SK-N-SH (cell line): ENCODE measurements at regions not wholly inside any gene's neighbourhood (a gene's known extent, or its start where the extent isn't known, plus 50 kb on each side); places are given as distances from the start of the nearest gene placed in this dataset.
A peak's percentile ranks its signal among the peaks of the same experiment; 100 is the strongest.

ENCODE experiments used
- CTCF ChIA-PET: fragments of 300-600, 350-600 bp; formaldehyde crosslinking; extraction: SDS; loops from one replicate; lab custom pipeline; 2021; lab: Yijun Ruan, JAX
- POLR2A ChIA-PET: fragments of 350-600 bp; sonication (Branson Sonifier 250); formaldehyde crosslinking; extraction: SDS; loops from one replicate; lab custom pipeline; 2020; ENCODE audit warnings: antibody characterized with exemption, inconsistent platforms; lab: Yijun Ruan, JAX
- DNase-seq: peaks from one replicate; pipeline ENCODE4 v3.0.0; 2012
- H2AFZ ChIP-seq: fragments of 200-600 bp; sonication (generic); 2 replicates; pipeline ENCODE4 v1.8.1; 2016; ENCODE audit warnings: antibody characterized with exemption, mild to moderate bottlenecking, low read depth
- H3F3A ChIP-seq: fragments of 200-600 bp; sonication (generic); replicated peaks from 2 replicates; pipeline ENCODE3; 2016; ENCODE audit warnings: antibody characterized with exemption, mild to moderate bottlenecking; ENCODE audit not compliant: insufficient read depth
- H3K27ac ChIP-seq, 2 experiments: fragments of 200-500 bp in 1 of 2; fragments of 200-600 bp in 1 of 2; sonication (Bioruptor generic) in 1 of 2; sonication (generic), shearing (Covaris generic) in 1 of 2; 2 replicates each; pipeline versions ENCODE4 v1.5.1 to v1.6.1; 2014 to 2016; ENCODE audit warnings: low read depth in 2 of 2, inconsistent platforms in 1 of 2, low read length in 1 of 2, mild to moderate bottlenecking in 1 of 2, mixed read lengths in 1 of 2
- H3K27me3 ChIP-seq: fragments of 200-600 bp; sonication (generic), shearing (Covaris generic); 2 replicates; pipeline ENCODE4 v1.6.1; 2016; ENCODE audit warnings: mixed run types; ENCODE audit not compliant: insufficient read depth
- H3K36me3 ChIP-seq, 2 experiments: fragments of 200-500 bp in 1 of 2; fragments of 200-600 bp in 1 of 2; sonication (Bioruptor generic) in 1 of 2; sonication (generic) in 1 of 2; replicated peaks in 1 of 2; 2 replicates each; pipeline versions ENCODE3 to v1.5.1; 2014 to 2016; ENCODE audit warnings: low read length in 1 of 2, mild to moderate bottlenecking in 1 of 2; ENCODE audit not compliant: insufficient read depth in 2 of 2, control insufficient read depth in 1 of 2
- H3K4me1 ChIP-seq, 2 experiments: fragments of 200-500 bp in 1 of 2; fragments of 200-600 bp in 1 of 2; sonication (Bioruptor generic) in 1 of 2; sonication (generic), shearing (Covaris generic) in 1 of 2; 2 replicates each; pipeline versions ENCODE4 v1.5.1 to v1.6.1; 2014 to 2016; ENCODE audit warnings: low read depth in 1 of 2, low read length in 1 of 2, mixed run types in 1 of 2; ENCODE audit not compliant: insufficient read depth in 2 of 2, control insufficient read depth in 1 of 2
- H3K4me2 ChIP-seq: fragments of 200-600 bp; sonication (generic), shearing (Covaris generic); 2 replicates; pipeline ENCODE4 v1.6.1; 2017; ENCODE audit warnings: mixed run types
- H3K4me3 ChIP-seq, 2 experiments: fragments of 200-500 bp in 1 of 2; fragments of 200-600 bp in 1 of 2; sonication (Bioruptor generic) in 1 of 2; sonication (generic), shearing (Covaris generic) in 1 of 2; 2 replicates each; pipeline versions ENCODE4 v1.5.1 to v1.8.1; 2014 to 2016; ENCODE audit warnings: low read depth in 2 of 2, inconsistent platforms in 1 of 2, low read length in 1 of 2, mild to moderate bottlenecking in 1 of 2, mixed read lengths in 1 of 2, moderate library complexity in 1 of 2
- H3K79me2 ChIP-seq: fragments of 200-600 bp; sonication (generic); 2 replicates; pipeline ENCODE4 v1.8.1; 2017; ENCODE audit warnings: mild to moderate bottlenecking; ENCODE audit not compliant: insufficient read depth
- H3K9ac ChIP-seq: fragments of 200-600 bp; sonication (generic); 2 replicates; pipeline ENCODE4 v1.6.1; 2017; ENCODE audit warnings: mixed run types
- H3K9me2 ChIP-seq: fragments of 200-600 bp; sonication (generic); 2 replicates; pipeline ENCODE4 v1.6.1; 2017; ENCODE audit warnings: mixed run types
- H3K9me3 ChIP-seq: fragments of 200-600 bp; sonication (generic); 2 replicates; pipeline ENCODE4 v1.6.1; 2017; ENCODE audit warnings: mixed run types, mild to moderate bottlenecking, moderate library complexity
- H4K20me1 ChIP-seq: fragments of 200-600 bp; sonication (generic); 2 replicates; pipeline ENCODE4 v1.6.1; 2017; ENCODE audit warnings: mild to moderate bottlenecking, mixed run types; ENCODE audit not compliant: insufficient read depth
- FOXM1 ChIP-seq: IDR thresholded peaks from 2 replicates; pipeline ENCODE4 v1.4.0; 2012; ENCODE audit warnings: low read depth, mild to moderate bottlenecking
- MEF2A ChIP-seq: IDR thresholded peaks from 2 replicates; pipeline ENCODE4 v1.4.0; 2012; ENCODE audit warnings: low read depth, borderline replicate concordance
- RXRA ChIP-seq: IDR thresholded peaks from 2 replicates; pipeline ENCODE4 v1.4.0; 2012; ENCODE audit warnings: low read depth, mild to moderate bottlenecking, borderline replicate concordance
- SIN3A ChIP-seq: IDR thresholded peaks from 2 replicates; pipeline ENCODE4 v1.6.1; 2012; ENCODE audit warnings: low read depth, mild to moderate bottlenecking, low read length, moderate library complexity, borderline replicate concordance
- TAF1 ChIP-seq: IDR thresholded peaks from 2 replicates; pipeline ENCODE4 v1.6.1; 2012; ENCODE audit warnings: low read depth, mild to moderate bottlenecking, low read length, moderate library complexity, borderline replicate concordance
- WGBS: methylation state at CpG from one replicate; pipeline ENCODE4 v1.1.6; 2017; ENCODE audit warnings: low lambda C conversion rate; 5-methylcytosine and 5-hydroxymethylcytosine counted together
- TF ChIP-seq, protein P1 (sequence below): IDR thresholded peaks from 2 replicates; pipeline ENCODE4 v1.6.1; 2012; ENCODE audit warnings: mild to moderate bottlenecking, low read depth, low read length, moderate library complexity
- TF ChIP-seq, protein P2 (sequence below): IDR thresholded peaks from 2 replicates; pipeline ENCODE4 v1.4.0; 2012; ENCODE audit warnings: low read depth, borderline replicate concordance
- TF ChIP-seq, protein P3 (sequence below): fragments of 150-350 bp; IDR thresholded peaks from 2 replicates; pipeline ENCODE4 v1.6.1; 2016; ENCODE audit warnings: mild to moderate bottlenecking, low read depth, low read length
- TF ChIP-seq, protein P4 (sequence below): fragments of 200-600 bp; sonication (generic); IDR thresholded peaks from 2 replicates; pipeline ENCODE4 v1.6.1; 2017; ENCODE audit warnings: antibody characterized with exemption, mild to moderate bottlenecking, moderate library complexity

DNA sequence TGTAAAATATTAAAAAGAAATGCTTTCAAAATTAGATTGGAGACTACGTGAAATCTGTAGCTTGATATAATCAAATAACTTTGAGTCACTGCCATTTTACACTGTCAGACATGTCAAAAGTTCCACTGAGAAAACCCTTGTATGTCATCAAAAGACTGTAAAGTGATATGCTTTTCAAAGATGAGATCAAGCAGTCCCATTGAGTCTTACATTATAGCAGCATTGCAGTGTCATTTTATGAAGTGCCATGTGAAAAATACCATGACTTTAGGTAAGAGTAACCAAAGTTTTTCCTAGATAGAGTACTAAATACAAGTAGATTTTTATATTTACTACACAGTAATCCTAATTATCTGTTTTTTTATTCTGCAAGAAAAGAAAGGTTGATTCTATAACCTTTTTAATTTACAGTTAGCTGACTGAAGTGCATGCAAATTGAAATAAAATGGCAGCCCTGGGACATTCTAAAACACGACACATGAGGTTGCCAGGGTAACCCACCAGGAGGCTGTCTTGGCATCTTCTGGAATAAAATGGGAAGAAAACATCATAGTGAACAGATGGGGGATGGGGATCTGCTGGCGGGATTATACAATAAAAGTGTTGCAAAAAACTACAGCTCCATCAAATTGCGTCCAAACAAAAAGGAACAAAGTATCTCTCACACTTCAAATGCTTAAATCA is 91.3 kb upstream of the TMEM106B start (continued):
- TF ChIP-seq, protein P1, sequence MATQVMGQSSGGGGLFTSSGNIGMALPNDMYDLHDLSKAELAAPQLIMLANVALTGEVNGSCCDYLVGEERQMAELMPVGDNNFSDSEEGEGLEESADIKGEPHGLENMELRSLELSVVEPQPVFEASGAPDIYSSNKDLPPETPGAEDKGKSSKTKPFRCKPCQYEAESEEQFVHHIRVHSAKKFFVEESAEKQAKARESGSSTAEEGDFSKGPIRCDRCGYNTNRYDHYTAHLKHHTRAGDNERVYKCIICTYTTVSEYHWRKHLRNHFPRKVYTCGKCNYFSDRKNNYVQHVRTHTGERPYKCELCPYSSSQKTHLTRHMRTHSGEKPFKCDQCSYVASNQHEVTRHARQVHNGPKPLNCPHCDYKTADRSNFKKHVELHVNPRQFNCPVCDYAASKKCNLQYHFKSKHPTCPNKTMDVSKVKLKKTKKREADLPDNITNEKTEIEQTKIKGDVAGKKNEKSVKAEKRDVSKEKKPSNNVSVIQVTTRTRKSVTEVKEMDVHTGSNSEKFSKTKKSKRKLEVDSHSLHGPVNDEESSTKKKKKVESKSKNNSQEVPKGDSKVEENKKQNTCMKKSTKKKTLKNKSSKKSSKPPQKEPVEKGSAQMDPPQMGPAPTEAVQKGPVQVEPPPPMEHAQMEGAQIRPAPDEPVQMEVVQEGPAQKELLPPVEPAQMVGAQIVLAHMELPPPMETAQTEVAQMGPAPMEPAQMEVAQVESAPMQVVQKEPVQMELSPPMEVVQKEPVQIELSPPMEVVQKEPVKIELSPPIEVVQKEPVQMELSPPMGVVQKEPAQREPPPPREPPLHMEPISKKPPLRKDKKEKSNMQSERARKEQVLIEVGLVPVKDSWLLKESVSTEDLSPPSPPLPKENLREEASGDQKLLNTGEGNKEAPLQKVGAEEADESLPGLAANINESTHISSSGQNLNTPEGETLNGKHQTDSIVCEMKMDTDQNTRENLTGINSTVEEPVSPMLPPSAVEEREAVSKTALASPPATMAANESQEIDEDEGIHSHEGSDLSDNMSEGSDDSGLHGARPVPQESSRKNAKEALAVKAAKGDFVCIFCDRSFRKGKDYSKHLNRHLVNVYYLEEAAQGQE: no peak
- TF ChIP-seq, protein P2, sequence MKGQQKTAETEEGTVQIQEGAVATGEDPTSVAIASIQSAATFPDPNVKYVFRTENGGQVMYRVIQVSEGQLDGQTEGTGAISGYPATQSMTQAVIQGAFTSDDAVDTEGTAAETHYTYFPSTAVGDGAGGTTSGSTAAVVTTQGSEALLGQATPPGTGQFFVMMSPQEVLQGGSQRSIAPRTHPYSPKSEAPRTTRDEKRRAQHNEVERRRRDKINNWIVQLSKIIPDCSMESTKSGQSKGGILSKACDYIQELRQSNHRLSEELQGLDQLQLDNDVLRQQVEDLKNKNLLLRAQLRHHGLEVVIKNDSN: no peak
- TF ChIP-seq, protein P3, sequence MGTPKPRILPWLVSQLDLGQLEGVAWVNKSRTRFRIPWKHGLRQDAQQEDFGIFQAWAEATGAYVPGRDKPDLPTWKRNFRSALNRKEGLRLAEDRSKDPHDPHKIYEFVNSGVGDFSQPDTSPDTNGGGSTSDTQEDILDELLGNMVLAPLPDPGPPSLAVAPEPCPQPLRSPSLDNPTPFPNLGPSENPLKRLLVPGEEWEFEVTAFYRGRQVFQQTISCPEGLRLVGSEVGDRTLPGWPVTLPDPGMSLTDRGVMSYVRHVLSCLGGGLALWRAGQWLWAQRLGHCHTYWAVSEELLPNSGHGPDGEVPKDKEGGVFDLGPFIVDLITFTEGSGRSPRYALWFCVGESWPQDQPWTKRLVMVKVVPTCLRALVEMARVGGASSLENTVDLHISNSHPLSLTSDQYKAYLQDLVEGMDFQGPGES: no peak
- TF ChIP-seq, protein P4, sequence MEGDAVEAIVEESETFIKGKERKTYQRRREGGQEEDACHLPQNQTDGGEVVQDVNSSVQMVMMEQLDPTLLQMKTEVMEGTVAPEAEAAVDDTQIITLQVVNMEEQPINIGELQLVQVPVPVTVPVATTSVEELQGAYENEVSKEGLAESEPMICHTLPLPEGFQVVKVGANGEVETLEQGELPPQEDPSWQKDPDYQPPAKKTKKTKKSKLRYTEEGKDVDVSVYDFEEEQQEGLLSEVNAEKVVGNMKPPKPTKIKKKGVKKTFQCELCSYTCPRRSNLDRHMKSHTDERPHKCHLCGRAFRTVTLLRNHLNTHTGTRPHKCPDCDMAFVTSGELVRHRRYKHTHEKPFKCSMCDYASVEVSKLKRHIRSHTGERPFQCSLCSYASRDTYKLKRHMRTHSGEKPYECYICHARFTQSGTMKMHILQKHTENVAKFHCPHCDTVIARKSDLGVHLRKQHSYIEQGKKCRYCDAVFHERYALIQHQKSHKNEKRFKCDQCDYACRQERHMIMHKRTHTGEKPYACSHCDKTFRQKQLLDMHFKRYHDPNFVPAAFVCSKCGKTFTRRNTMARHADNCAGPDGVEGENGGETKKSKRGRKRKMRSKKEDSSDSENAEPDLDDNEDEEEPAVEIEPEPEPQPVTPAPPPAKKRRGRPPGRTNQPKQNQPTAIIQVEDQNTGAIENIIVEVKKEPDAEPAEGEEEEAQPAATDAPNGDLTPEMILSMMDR: no peak
- TF ChIP-seq, all 33 proteins: peak for 0

DNA sequence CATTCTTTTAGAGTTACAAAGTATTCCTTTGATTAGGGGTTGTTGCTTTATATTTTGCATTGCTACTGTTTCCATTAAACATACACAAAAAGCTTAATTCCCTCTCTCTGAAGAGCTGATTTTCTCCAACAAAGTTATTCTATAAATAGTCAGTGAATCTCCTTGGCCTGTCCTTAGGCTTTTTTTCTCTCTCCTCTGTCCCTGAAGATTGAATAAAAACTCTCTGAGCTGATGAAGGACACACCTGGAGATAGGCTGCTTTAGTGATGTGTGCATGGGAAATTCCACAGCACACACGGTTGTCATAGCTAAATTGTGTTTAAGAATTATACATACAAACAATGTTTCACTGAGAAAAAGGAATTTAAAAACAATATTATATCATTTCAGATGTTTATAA is 90.5 kb upstream of the TMEM106B start:
- H3K4me1 ChIP-seq: no peaks in the 10 kb centered on the region; a peak in 2 of 4 replicates
- no peaks in the 10 kb centered on the region for H3K79me2 ChIP-seq
- ChIA-PET POLR2A (no interaction called here), CTCF (interaction anchor here (0.6 to 3.1 kb wide), 5 partner anchors 9 to 470 kb away, joined by 3 to 11 read pairs (median 4); no protein-coding TSS in a partner anchor)
- WGBS: 21% methylated on average over 1 of the region's 1 CpG
- H3K9ac ChIP-seq: no peak overlapping the region
- H3K27me3 ChIP-seq: no peaks in the 10 kb centered on the region
- H3K27ac ChIP-seq: no peak overlapping the region
- no peaks in the 10 kb centered on the region for H4K20me1 ChIP-seq
- peak overlapping the region; percentile 10; the same call in 1 of the 2 replicates for H2AFZ ChIP-seq
- no peak overlapping the region for H3K4me2 ChIP-seq
- DNase-seq: no peak
- no peaks in the 10 kb centered on the region for H3K9me3 ChIP-seq
- no peaks in the 10 kb centered on the region for H3K9me2 ChIP-seq
- H3K4me3 ChIP-seq: no peak overlapping the region
- TF ChIP-seq TAF1: no peak
- TF ChIP-seq SIN3A: no peak
- TF ChIP-seq FOXM1: no peak
- TF ChIP-seq, protein P3: no peak
- no peak for TF ChIP-seq MEF2A
- TF ChIP-seq, protein P2: no peak
- no peak for TF ChIP-seq RXRA
- H3F3A ChIP-seq: no peaks in the 10 kb centered on the region
- H3K36me3 ChIP-seq: no peaks in the 10 kb centered on the region
